HG02870 (cell line): ENCODE measurements at regions not wholly inside any gene's neighbourhood (a gene's known extent, or its start where the extent isn't known, plus 50 kb on each side); places are given as distances from the start of the nearest gene placed in this dataset.

Experiments used
- ATAC-seq: cut with Tn5 transposase; IDR thresholded peaks from one replicate; pipeline ENCODE4 v1.9.1; 2021; ENCODE audit warnings: mild to moderate bottlenecking, moderate library complexity; ENCODE audit not compliant: unreplicated experiment

- ATAC-seq, result no peak
These were observed 125.7 kb upstream of the GADD45A start for GRCh38 chr1:67559222-67559700.

GRCh38 chr1:67560580-67561255 is 124.3 kb upstream of the GADD45A start:
- ATAC-seq, result no peak

GRCh38 chr1:67561704-67562113 is 123.3 kb upstream of the GADD45A start:
- peak; percentile 76 for ATAC-seq

- ATAC-seq, result no peak
These were observed 121.3 kb upstream of the GADD45A start for GRCh38 chr1:67563684-67564083.

GRCh38 chr1:67564193-67564592 is 120.8 kb upstream of the GADD45A start:
- no peak for ATAC-seq

- ATAC-seq, result no peak
These were observed 118.1 kb upstream of the GADD45A start for GRCh38 chr1:67566803-67567377.

GRCh38 chr1:67570486-67571143 is 114.4 kb upstream of the GADD45A start:
- no peak for ATAC-seq

GRCh38 chr1:67571406-67571805 is 113.6 kb upstream of the GADD45A start:
- ATAC-seq, result no peak

- ATAC-seq, result no peak
These were observed 113.0 kb upstream of the GADD45A start for GRCh38 chr1:67571901-67572593.

- no peak for ATAC-seq
These were observed 112.3 kb upstream of the GADD45A start for GRCh38 chr1:67572594-67573221.

- ATAC-seq, result no peak
These were observed 111.6 kb upstream of the GADD45A start for GRCh38 chr1:67573311-67573872.

GRCh38 chr1:67574221-67574620 is 110.8 kb upstream of the GADD45A start:
- ATAC-seq, result no peak

GRCh38 chr1:67575861-67576260 is 109.1 kb upstream of the GADD45A start:
- ATAC-seq, result no peak

GRCh38 chr1:67576474-67576873 is 108.5 kb upstream of the GADD45A start:
- no peak for ATAC-seq

- no peak for ATAC-seq
These were observed 107.4 kb upstream of the GADD45A start for GRCh38 chr1:67577646-67578045.

- ATAC-seq, result no peak
These were observed 106.5 kb upstream of the GADD45A start for GRCh38 chr1:67578397-67579020.

- no peak for ATAC-seq
These were observed 105.2 kb upstream of the GADD45A start for GRCh38 chr1:67579623-67580394.

- no peak for ATAC-seq
These were observed 104.2 kb upstream of the GADD45A start for GRCh38 chr1:67580691-67581403.
